HG03457 (cell line): ENCODE measurements at regions not wholly inside any gene's neighbourhood (a gene's known extent, or its start where the extent isn't known, plus 50 kb on each side); places are given as distances from the start of the nearest gene placed in this dataset.
"Not testable (repeated sequence)": the region's sequence is repeated elsewhere in the genome, so short reads cannot be mapped to it uniquely, and the experiment has no call there.

Experiments used
- ATAC-seq: cut with Tn5 transposase; IDR thresholded peaks from one replicate; pipeline ENCODE4 v1.9.1; 2021; ENCODE audit warnings: moderate number of reproducible peaks; ENCODE audit not compliant: unreplicated experiment

DNA sequence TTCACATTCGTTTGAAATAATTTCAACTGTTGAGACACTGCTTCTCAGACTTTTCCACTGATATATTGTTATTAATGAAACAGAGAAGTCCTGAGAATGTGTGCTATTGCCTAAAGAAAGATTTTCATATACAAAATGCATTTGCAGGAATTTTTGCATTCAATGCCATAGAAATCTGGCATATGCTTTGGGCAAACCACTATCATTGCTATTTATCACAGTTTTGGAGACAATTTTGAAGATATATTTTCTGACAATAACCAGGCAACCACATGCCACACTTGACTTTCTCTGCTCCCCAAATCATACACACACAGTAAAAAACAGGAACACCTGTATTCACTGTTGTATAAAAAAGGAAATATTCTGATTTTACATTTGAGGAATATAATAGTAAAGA lies 1303.7 kb upstream of the IGFBP7 start:
- ATAC-seq, result no peak

DNA sequence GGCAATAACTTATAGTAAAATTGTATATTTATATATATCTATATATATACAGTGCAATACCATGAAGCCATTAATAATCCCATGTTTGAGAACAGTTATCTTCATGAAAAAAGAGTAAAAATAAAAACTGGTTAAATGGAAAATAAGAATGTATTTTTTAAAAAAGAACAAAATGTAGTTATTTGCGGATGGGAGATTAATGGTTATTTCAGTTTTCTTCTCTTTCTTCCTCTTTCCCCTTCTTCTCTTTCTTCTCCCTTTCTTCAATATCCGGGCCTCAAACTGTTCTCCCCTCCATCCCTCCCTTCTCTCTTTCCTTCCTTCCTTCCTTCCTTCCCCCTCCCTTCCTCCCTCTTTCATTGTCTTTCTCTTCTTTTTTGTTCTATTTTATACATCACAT lies 1301.7 kb upstream of the IGFBP7 start:
- ATAC-seq, result no peak

DNA sequence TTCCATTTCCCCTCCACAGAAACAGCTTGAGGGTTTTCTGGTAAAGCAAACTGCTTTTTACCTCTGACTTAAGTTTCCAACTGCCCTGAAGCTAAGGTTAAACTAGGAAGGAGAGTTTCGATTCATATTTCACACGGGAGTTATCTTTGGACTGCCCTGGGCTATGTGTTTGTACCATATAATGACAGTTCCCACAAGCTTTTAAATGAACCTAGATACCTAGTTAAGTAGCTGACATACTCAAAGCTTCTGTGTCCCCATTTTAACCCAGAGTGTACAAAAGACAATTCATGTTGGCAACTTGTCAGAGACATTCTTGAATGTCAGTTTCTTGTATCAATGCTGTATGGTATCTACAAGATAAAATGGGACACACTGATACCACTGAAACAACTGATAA lies 1296.6 kb upstream of the IGFBP7 start:
- ATAC-seq, result no peak

DNA sequence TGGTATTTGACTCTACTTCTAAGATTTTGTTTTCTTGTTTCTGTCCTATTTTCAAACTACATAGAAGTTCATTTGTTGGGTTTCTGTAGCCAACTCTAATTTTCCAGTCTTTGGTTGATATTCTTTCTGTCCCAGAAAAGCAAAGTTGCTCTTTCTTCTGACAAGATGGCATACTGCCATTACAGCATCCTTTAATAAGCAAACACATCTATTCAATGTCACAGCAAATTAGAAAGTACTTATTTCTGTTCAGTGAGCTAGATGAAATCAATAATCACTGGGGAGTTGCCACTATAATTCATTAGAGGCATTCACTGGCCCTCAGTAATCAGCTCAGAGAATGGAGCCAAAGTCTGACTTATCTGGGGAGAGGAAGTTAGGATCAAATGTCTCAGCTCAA lies 1258.0 kb upstream of the IGFBP7 start:
- ATAC-seq, result no peak

DNA sequence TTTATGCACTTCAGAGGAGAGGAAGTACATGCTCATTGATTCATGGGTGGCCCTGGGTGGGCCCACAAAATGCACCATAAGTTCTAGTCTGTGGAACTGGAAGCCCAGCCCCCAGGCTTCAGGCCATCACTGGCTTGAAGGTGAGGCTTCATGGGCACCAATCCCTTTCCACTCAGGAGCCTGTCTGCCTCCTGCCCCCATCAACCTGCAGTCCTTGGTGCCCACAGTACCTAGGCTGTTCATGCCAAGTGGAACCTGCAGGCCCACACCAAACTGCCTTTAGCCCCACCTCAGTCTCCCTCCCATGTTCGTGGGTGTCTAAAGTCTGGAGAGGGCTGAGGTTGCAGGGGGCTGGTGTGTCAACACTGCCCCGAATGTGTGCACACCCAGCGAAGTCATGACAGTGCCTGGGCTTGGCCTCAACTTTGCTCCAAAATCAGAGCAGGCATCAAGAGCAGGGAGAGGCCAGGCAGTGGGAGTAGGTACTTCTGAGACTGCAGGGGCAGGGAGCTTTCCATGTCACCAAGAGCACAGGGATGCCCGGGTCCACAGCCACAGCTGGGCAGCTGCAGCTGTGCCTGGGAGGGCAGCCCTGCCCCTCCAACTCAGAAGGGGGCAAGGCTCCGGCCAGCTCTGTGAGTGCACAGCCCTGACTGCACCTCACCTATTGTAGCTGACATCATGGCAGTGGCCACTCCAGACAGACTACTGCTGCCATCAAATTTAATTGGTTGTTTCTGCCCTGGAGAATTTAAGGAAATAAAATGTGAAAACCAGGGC lies 1250.4 kb upstream of the IGFBP7 start:
- no peak for ATAC-seq

DNA sequence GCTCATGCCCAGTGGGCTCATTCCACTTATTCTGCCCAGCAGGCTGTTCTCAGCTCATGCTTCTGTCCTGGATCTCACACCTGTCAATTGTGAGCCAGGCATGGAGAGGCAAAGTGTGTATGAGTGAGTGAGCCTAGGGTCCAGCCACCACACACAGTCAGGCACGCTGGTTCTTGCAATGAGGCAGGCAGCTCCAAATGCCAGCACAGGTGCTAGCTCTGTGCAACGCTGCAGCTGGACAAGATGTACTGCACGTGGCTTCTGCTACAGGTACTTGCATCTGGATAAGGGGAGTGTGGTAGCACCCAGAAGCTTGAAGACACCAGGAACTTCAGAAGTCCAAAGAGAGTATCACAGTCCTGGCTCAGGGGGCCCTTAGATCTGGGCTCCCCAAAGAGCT lies 1249.4 kb upstream of the IGFBP7 start:
- ATAC-seq, result no peak

DNA sequence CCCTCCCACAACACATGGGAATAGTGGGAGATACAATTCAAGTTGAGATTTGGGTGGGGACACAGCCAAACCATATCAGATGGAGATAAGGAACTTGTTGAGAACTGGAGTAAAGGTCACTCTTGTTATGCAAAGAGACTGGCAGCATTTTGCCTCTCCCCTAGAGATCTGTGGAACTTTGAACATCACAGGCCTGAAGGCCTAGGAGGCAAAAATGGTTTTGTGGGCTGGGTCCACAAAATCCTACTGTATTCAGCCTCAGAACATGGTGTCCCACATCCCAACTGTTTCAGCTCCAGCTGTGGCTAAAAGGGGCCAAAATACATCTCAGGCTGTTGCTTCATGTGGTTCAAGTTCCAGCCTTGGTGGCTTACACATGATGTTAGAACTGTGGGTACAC lies 1247.8 kb upstream of the IGFBP7 start:
- no peak for ATAC-seq

DNA sequence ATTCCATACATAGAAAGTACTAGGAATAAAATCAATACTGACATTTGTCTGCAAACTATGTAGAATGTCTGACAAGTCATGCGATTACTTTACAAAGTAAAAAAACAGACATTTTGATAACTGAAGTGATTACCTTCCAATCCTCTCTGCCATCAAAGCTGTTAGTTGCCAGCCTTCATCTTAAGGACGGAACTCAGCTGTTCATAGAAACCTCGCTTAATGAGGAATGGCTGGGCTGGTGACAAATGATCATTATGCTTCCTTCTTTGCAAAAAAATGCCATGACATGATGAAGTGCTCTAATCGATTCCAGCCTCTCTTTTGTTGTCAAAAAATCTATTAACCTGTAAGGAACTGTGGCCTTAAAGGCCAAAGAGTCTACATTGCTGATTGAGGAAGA lies 1214.9 kb upstream of the IGFBP7 start:
- ATAC-seq, result no peak

DNA sequence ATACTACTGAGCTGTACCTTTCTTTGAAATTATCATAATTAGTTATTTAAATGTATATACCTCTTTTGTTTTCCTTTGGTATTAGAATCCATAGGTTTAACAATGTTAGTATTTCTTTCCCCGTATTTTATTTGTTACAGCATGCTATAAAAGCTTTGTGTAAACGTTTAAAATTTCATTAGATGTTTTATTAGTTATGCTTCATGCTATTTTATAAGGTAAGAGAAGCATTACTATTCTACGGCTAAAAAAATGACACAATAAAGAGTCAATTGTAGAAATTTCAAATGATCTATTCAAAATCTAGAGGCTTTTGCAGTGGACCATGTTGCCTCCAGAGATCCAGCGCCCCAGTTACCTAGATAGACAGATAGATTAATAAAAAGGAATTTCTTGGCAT lies 1203.3 kb upstream of the IGFBP7 start:
- no peak for ATAC-seq

DNA sequence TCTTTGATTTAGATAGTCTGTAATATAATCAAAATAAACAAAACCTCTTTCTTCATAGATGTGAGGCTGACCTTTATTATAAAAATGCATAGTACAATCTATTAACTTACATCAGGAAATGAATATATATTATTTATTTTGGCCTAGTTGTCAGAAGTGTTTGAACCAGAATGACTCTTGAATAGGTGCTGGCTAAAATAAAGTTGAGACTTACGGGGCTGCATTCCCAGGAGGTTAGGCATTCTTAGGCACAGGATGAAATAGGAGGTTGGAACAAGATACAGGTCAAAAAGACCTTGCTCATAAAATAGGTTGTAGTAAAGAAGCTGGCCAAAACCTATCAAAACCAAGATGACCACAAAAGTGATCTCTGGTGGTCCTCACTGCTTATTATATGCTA lies 1193.3 kb upstream of the IGFBP7 start:
- no peak for ATAC-seq

DNA sequence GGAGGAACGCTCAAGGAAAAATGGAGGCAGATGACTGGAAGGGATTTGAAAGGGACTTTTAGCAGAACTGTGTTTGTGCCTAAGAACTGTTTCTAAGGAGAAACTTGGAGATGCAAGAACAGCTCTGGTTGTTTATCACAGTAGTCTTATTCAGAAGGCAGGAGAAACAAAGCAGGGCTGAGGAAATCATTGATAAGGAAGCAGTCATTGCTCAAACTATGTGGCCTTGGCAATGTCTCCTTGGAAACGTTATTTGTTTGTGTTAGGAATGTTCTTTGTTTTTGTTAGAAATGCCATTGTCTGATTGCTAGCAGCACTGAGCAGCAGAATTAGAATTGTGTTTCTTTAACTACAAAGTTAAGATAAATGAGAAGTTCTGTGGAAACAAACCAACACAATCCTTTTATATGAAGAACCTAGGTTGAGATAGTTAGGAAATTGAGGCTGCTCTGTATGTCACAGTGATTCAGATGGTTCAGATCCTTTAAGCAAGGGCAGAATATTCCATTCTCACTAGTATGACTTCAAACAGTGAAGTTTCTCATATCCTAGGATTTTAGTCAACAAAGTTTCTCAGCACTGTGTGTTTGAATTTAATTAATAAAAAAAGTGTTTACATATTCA lies 1191.3 kb upstream of the IGFBP7 start:
- no peak for ATAC-seq

DNA sequence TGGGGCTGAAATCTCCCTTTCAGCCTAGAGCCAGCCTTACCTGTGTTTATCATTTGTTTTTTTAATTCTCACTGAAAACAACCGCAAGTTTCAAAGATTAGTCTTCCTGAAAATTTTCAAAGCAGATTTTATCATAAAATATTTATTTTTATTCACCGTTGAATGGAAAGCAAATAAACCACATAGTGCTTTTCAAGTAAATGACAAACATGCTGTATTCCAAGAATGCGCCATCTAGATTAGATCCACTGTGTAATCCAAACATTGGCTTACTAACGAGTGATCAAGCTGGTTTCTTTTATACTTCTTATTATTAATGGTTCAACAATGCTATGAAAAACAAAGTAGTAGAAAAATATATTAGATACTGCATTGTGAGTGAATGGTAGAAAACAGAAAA lies 1176.2 kb upstream of the IGFBP7 start:
- ATAC-seq, result no peak

DNA sequence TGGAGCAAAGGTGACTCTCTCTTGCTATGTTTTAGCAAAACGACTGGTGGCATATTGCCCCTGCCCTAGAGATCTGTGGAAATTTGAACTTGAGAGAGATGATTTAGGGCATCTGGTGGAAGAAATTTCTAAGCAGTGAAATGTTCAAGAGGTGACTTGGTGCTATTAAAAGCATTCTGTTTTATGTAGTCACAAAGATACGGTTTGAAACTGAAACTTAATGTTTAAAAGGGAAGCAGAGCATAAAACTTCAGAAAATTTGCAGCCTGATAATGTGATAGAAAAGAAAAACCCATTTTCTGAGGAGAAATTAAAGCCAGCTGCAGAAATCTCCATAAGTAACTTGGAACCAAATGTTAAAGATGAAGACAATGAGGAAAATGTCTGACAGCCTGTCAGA lies 1170.7 kb upstream of the IGFBP7 start:
- ATAC-seq, result not testable (repeated sequence)

DNA sequence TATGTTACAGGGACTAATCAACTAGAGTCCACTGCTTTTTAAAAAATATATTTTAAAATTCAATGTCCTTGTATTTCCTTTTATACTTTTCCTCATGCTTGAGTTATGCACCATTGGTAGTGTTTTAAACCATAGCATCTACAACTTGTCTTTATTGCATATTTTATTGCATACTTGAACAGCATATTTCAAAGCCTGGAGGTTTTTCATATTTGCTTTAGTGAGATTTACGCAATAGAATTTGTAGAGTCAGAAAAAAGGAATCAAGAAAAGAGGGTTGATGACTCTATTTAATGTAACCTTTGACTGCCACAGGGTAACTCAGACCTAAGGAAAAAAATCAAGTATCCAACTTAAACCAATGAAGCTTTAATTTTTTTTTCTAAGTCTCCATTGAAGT lies 1165.7 kb upstream of the IGFBP7 start:
- ATAC-seq, result no peak

DNA sequence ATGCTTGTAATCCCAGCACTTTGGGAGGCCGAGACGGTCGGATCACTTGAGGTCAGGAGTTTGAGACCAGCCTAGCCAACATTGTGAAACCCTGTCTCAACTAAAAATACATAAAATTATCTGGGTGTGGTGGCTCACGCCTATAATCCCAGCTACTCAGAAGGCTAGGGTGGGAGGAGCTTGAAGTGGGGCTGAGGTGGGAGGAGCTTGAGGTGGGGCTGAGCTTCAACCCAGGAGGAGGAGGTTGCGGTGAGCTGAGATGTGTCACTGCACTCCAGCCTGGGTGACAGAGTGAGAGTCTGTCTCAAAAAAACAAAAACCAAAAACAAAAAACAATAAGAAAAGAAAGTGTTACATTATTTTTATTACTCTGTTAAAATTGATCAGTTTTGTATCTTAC lies 1164.4 kb upstream of the IGFBP7 start:
- ATAC-seq, result no peak

DNA sequence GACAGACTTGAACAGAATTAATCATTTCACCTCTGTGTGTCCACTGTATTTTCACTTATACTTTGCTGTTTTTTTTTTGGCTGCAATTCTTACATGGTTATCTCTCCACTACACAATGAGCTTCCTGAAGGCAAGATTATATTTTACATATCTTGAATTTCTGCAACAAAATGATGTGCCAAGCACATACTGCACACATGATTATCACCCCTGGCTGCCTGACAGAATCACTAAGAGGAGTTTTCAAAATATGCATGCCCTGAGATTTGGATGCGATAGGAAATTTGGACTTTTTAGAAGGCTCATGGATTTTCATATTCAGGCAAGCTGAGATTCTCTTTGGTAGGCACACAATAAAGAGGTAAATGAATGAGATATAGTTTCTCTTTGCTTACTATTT lies 1162.1 kb upstream of the IGFBP7 start:
- ATAC-seq, result no peak

DNA sequence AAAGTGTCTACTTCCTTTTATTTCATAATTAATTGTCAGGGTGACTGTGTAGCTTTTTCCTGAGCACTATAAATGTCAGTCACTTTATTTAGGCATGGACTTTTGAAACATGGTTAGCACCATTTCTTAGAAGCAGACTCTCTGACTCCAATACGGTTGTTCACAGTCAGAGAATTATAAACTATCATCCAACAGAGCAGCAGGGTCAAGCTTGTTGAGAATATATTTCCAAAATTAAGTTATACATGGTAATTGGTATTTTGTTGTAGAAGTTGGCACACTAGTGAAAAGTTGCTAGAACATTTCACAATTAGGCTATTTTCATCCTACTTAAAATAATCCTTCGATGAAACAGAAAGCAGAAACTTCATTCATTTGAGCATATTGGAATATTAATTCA lies 1155.5 kb upstream of the IGFBP7 start:
- no peak for ATAC-seq

DNA sequence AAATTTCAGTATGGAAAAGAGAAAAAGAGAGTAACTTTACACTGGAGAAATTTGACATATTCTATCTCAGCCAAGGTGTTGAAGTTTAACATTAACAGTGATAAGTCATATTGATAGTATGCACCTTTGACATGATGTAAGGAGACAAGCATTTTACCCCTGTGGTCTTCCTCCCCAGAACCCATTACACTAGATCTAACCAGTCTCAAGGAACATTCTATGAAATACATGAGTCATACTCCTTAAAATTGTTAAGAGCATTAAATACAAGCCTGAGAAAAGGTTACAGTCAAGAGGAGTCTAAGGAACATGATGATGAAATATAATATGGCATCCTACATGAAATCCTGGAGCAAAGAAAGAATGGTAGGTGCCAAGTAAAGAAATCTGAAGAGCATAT lies 1151.3 kb upstream of the IGFBP7 start:
- ATAC-seq, result no peak

DNA sequence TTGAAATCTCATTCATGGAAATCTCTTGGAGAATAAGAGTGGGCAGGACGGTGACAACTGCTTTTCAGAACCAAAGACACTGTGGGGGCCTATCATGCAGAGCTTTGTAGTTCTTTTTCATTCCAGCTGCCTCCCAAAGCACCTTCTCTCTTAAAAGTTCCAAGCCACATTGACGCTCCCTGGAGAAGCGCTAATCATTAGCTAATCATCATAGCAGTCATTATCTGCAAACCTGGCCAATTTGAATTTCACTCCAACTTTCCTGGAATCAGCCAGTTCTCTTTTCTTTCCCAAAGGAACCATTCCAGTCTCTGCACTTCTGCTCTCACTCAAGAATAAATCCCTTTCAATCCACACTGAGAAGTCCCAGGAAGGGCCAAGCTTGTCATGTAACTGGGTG lies 1144.1 kb upstream of the IGFBP7 start:
- ATAC-seq, result no peak

DNA sequence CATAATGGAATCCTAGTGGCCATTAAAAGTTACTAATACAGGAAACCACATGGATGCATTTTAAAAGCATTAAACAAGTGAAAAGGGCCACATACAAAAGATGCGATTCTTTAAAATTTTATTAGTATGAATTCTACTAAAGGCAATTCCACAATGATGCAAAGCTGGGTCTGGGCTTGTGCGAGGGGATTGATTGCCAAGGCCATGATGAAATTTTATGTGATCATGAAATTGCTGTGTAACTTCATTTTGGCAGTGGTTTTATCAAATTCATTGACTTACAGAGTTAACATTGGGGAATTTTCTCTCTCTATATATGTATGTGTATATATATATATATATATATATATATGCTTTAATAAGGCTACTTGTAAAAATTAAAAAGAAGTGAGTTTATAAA lies 1142.5 kb upstream of the IGFBP7 start:
- no peak for ATAC-seq

DNA sequence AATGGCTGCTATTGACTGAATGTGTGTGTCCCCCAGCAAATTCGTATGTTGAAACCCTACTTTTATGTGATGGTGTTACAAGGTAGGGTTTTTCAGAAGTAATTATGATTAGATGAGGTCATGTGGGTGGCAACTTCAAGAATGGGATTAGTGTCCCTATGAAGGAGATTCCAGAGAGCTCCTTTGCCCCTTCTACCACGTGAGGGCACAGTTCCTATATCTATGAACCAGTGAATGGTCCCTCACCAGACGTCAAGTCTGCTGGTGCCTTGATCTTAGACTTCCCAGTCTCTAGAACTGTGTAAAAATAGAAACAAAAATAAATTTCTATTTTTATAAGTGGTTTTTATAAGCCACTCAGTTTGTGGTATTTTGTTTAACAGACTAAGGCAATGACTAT lies 1137.6 kb upstream of the IGFBP7 start:
- no peak for ATAC-seq

DNA sequence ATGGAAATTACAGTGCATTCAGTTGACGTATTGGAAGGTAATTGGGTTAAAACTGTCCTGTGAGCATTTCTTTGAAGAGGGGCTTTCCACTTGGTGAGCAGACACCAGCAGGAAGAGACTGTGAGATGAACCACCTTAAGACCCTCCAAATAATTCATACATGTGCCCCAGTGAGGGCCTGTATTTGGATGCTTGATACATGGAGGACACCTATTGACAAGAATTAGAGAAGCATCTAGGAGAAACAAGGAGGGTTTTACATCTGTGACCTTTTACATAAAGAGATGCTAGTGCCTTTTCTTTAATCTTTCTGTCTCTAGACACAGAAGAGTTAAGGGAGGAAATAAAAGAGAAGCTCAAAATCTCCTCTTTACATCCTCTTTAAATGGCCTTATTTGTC lies 1115.3 kb upstream of the IGFBP7 start:
- ATAC-seq, result no peak

DNA sequence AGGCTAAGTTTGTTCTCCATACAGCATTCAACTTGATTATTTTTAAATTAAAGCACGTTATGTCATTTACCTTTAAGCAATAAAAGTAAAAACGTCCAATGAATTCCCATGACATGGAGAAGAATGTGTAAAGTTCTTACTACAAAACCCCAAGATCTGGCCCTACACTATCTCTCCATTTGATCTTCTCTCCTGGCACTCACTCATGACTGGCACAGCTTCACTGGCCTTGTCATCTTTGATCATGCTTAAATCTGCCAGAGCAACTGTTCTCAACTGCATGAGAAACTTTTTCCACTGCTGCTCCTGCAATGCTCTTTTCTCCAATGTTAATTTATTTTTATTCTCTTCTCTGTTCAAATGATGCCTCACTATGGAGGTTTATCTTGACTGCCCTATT lies 1109.0 kb upstream of the IGFBP7 start:
- ATAC-seq, result no peak
